Stimulated activated naive CD4-positive, alpha-beta T cell treated with Interleukin-2 at 50 U/mL for 16 hours (primary cell): ENCODE measurements at regions not wholly inside any gene's neighbourhood (a gene's known extent, or its start where the extent isn't known, plus 50 kb on each side); places are given as distances from the start of the nearest gene placed in this dataset.
"Not testable (repeated sequence)": the region's sequence is repeated elsewhere in the genome, so short reads cannot be mapped to it uniquely, and the experiment has no call there.

ENCODE experiments used
- DNase-seq: peaks from one replicate; lab custom pipeline; 2025; lab: John Stamatoyannopoulos, UW

DNA sequence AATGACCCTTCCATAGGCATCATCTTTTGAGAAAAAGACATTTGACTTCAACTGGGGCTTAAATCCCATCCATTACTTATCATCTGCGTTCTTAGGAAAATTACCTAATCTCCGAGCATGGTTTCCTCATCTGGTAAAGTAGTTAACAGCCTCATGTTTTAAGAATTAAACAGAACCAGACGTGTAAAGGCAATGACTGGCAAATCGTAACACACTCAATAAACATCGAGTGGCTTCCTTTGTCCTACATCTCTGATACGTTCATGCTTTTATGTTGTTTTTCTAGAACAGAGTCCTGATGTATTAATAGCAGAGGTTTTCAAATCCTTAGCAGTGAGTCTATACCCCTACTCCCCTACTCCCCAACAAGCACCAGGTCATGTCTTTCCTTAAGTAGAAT is 189.7 kb upstream of the RGS6 start:
- no peak for DNase-seq

DNA sequence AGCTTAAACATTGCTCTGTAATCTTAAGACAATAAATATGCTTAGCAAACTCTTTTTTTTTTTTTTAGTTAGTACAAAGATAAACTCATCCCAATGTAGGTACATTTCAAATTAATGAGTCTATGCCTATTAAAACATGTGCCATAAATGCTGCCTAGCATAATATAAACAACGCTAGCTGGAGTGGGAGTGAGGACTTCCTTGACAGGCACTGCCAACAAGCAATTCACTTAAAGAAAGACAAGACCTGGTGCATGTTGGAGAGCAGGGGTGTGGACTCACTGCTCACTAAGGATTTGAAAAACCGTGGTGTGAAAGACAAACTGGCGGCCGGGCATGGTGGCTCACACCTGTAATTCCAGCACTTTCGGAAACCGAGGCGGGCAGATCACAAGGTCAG is 187.2 kb upstream of the RGS6 start:
- no peak for DNase-seq

DNA sequence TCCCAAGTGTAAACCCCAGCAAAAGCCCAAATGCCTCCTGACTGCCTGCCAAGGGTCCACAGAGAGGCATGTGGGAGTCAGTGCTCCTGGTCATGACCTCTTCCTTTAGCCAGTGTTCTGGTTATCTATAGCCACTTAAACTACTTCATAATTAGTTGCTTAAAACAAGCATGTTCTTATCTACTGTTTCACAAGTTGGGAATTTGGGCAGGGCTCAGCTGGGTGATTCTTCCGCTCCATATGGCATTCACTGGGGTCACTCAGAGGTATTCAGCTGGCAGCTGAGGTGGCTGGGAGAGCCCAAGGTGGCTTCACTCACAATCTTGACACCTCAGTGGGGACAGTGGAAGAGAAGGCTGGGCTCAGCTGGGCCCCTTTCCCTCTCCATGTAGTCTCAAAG is 184.0 kb upstream of the RGS6 start:
- no peak for DNase-seq

DNA sequence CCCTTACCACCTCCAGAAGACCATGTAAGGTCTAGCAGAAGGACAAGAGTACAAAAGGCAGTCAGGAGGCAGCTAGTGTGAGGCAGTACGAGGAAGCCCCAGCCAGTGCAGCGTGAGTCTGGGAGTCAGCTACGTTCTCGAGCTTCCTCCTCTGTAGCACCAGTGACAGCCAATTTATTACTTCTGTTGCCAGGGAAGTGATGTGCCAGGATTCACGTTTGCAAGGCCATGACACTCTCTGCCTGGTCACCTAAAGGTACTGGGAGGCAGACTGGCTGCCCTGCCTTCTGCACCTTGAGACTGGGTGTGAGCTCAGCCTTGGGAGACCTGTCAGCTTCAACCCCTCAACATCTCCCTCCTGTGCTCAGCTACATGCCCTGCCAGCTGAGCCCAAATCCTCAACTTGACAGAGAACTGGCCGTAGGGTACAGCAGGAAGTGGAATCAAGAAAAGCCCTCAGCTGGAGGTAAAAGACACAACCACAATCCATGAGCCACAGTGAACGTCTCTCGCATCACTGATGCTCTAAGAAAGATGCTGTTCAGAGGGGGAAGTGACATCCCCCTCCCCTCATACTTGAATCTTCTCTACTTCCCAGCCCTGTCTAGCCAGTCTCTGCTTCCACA is 182.5 kb upstream of the RGS6 start:
- no peak for DNase-seq

DNA sequence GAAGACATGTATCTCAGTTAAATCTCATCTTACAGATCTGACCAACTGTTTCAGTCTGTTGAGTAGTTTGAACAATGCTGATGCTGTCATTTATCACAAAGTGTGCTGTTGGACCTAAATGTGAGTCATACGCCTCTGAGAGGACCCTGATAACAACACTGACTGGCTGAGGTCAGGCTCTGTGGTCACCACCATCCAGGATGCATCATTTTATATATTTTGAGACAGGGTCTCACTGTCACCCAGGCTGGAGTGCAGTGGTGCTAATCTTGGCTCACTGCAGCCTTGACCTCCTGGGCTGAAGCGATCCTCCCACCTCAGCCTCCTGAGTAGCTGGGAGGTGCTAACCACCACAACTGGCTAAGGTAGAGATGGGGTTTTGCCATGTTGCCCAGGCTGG is 181.0 kb upstream of the RGS6 start:
- no peak for DNase-seq

DNA sequence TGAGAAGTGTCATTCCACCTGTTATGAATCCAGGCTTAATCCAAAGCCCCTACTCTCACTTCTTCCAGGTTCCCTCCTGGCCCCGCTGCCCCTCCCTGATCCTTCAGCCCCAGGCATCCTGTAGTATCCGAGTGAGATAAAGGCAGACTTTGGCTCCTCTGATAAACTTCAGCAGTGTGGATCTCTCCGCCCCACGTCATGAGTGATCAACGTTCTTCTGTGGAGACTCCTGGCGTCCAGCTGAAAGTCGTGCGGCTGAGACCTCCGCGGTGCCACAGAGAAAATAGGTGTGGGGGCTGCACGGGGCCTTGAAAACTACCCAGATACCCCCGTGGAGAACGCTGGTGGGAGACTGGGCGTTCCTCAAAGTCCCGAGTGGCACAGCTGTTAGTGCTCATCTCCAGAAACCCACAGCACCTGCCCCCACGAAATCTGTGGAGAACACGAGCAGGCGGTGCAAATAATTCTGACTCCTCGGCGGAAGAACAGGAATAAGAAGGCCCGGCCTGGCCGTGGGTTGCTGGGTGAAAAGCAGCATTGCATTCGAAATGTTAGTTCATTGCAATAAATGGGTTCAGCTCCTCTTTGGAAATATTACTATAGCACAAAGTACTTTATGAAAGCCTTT is 180.0 kb upstream of the RGS6 start:
- DNase-seq, result no peak

DNA sequence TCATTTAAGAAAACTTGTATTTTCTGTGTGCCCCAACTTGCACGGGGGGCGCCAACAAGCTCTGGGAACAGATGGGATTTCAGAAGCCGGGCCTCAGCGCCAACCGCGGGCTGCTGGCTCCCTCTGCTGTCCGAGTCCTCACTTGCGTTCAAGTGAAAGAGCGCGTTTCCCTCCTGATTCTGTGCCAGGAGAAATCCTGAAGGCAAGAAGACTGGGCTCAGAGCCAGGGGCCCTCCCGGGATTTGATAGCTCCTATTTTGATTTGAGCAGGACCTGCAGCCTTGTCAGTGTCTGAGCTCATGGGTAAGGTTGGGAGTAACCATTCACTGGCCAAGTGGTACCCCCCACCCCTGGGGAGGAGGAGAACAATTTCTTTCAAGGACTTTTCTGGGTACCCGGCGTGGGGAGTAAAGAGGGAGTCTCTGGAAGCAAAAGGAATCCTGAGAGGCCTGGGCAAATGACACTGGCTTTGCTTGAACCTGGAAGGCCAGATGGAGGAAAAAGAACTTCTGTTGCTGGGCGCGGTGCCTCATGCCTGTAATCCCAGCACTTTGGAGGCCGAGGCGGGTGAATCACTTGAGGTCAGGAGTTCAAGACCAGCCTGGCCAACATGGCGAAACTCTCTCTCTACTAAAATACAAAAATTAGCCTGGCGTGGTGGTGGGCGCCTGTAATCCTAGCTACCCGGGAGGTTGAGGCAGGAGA is 179.0 kb upstream of the RGS6 start:
- DNase-seq, result peak; percentile 49

DNA sequence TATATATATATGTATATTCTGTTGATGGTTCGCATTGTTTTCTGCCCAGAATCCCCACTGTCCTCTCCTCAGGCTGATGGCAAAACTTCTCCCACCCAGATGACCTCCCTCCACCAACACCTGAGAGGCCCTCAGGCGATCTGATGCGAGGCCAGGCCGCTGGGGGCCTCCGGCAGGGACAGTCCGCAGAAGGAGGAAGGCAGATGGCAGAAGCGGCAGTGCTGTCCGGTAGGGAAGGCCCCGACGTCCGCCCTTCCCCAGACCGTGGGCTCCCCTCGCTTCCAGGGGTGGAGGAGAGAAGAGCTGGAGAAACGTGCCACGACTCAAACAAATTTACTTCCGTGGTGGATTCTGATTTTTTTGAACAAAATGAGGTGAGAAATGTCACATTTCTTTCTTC is 178.3 kb upstream of the RGS6 start:
- no peak for DNase-seq

DNA sequence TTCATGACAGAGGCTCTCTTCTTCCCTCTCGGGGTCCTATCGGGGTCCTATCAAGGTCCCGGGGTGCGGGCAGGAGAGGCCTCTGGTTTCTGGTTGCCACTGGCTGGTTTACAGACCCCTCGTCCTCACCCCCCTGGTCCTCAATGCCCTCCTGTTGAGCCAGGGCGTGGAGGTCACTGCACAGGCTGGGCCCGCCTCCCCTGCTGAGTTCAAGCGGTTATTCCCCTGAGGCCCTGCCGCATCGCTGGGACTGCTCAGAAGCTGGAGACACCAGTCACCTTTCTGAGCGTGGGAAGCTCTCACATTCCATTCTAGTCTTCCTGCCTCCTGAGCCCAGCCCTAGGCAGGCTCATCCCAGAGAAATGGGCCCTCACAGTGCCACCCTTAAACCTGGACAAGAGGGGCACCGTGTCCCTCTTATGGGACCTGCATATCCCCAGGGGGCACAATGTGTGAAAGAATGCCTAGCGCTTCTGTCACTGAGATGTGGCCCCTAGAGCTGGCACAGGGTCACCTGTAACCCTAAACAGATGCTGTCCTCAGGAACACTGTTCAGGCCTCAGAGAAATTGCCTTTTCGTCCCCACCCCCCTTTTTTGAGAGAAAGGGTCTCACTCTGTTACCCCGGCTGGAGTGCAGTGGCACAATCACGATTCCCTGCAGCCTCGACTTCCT is 177.7 kb upstream of the RGS6 start:
- no peak for DNase-seq

DNA sequence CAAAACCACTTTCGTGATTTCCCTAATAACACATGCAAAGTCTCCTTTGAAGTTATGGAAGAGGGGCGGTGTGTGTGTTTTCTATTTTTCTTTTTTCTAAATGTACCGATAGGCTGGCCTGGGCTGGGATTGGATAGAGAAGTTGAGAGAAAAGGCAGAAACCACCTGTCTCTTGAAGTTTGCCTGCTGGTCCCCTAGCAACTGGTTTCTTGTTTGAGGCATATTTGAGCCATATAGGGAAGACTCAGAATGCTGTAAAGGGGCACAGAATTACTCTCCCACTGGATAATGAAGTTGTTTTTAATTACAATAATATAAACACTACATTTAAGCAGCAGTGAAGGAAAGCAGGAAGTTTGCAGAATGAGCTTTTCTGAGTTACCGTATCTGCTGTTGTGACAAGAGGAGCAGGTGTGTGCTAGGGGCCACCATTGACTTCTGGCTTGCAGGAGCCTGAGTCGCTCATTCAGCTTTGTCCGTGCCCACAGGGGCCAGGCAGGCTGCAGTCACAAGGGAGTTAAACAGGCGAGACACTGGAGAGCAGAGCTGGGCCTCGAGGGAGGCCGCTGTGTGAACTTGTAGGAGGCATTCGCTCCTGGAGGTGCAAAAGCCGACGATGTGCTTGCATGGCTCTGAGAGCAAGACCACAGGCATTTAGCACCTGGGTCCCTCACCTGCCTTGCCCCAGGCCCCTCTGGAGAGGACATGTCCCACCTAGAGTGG is 173.8 kb upstream of the RGS6 start:
- no peak for DNase-seq

DNA sequence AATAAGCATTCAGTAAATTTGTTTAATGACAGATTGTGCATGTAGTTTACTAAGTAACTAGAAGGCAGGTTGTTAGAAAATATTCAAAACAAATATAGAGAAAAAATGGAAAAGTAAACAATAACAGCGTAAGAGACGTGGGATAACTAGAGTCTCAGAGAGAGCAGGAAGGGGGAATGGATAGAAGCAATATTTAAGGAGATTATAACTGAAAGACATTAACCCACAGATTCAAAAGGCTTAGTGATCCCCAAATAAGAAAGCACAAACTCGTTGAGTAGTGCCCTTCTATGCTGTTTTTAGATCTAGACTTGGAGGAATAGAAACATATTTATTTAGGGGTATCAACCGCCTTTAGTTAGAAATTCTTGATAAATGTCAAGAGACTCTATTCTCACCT is 169.7 kb upstream of the RGS6 start:
- no peak for DNase-seq

DNA sequence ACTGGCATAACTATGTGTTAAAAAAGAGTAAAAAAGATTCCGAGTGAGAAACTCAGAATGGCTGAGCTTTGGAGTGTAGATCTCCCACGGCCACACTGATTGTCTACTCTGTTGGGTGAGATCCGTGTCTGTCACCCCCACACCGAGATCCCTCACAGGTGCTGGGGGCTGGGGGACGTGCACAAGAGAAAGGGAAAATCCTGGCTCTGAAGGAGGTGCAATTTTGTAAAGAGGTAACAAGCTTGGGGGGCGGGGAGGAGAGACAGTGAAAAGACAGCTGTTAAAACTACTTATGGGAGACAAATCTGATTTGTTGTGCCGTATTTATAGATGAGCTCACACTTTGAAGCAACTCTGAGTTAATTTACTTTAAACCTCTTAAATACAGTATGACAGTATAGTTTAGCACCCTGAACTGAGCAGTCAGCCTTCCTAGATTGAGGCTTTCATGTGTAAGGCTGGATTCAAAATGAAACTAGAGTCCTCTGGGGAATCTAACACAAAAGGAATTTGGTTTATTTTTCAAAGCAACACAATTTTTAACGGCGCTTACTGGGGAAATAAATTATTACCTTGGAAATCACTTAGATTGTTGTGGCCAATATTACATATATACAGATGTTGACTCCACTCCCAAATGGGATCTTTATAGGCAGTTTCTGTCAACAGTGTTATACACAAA is 167.4 kb upstream of the RGS6 start:
- no peak for DNase-seq

DNA sequence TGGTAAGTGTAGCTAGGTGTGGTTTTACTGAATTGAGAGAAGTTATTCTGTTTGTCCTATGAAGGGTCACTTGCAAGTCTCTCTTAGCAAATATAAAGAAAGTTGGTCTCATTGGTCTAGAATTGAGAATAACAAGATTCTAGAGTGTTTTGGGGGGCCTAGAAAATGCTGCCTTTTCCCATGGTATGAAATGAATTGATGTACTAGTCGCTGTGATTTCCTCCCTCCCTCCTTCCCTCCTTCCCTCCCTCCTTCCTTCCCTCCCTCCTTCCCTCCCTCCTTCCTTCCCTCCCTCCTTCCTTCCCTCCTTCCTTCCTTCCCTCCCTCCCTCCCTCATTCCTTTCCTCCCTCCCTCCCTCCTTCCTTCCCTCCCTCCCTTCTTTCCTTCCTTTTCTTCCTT is 166.7 kb upstream of the RGS6 start:
- no peak for DNase-seq

DNA sequence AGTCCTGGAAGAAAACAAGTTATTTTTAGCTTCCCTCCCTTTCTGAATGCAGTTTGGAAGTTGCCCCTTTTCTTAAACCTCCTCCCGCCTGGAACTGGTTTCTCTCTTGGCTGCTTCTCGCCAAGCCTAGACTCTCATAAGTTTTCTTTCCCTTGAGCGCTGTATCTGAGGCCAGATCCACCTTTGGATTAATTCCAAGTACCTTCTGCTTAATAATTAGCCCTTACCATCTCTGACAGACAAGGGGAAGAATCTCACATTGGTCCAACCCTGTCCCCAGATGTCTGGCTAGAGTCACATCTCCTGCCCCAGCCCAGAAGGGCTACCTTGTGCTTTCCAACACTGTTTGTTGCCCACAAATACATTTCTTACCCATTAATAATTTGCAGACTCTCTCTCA is 161.8 kb upstream of the RGS6 start:
- DNase-seq, result no peak

DNA sequence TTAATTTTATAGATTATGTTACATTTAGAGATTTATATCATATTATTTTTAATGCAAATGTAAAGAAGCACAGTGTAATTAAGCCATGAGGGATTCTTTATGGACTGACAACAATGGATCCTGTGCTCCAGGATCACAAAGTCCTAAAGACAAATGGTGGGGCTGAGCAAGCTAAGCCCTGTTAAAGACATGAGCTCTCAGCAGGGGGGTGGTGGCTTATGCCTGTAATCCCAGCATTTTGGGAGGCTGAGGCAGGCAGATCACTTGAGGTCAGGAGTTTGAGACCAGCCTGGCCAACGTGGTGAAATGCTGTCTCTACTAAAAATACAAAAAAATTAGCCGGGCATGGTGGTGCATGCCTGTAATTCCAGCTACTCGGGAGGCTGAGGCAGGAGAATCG is 160.8 kb upstream of the RGS6 start:
- not testable (repeated sequence) for DNase-seq

DNA sequence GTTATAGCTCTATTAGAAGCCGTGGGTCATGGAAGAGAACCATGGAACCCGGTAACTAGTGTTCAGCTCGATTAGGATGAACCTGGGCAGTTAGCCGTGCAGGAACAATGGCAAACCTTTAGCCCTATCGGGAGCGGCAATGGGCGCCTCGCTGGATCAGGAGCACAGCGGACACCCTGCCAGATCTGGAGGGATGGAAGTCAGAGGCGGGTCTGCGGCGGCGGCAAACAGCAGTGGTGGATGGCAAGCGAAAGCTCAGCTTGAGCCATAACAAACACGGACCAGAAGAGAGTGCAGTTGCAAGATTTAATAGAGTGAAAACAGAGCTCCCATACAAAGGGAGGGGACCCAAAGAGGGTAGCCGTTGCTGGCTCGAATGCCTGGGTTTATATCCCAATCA is 160.2 kb upstream of the RGS6 start:
- not testable (repeated sequence) for DNase-seq

DNA sequence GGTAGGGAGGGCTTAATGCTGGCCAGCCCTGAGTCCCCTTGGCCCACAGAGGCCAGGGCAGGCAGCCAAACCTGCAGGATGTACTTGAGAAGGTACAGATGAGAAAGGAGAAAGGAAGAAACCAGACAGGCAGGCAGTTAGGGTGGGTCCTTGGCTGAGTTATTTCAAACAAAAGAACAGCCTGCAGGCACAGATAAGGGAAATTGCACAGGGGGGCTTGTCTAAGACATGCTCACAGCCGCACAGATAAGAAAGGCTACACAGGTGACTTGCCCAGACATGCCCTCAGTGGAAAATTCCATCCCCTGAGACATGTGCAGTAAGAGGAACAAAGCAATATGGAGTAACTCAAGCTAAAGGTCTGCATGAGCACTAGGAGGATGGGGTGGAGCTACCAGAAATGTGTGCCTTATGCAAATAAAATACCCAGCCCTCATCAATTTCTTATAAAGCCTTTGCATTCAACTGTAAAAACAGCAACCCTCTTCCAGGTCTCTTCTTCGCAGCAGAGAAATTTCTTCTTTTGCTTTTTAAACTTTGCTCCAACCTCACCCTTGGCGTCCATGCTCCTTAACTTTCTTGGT is 158.2 kb upstream of the RGS6 start:
- DNase-seq, result no peak

DNA sequence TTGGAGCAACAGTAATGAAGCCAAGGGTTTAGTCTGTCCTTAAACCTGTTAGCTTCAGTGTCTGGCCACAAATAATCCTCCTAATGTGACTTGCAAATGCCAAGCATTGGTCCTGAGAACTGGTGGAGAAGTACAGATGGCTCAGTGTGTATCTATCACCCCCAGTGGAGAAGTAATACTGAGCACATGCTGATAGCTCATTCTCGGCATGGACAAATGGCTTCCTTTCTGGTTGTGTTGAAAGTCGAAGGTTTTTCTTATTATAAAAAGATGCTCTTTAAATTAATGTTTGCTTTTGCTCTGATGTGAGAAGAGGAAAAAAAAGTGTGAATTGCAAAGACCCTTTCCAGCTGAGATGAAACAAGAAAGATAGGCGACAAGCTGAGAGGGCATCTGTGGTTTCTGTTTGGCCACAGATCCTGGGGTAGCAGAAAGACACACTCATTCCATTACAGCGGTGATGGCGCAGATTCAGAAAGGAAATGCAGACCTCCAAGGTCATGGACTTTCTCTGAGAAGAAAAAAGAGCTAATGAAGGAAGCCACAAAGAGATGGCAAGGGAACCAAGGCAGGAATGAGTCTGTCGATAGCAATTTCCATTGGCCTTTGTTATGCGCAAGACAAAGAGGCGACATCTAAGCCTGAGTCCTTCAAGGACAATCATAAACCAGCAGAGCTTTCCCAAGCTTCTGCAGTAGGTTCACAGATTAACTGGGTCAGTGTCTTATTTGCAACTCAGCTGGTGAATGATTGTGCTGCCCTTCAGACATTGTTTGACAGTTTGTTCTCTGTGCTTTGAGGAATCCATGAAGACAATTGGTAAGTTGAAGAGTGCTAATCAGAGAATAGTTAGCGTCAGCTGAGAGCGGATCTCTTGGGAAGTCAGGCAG is 155.5 kb upstream of the RGS6 start:
- DNase-seq, result no peak

DNA sequence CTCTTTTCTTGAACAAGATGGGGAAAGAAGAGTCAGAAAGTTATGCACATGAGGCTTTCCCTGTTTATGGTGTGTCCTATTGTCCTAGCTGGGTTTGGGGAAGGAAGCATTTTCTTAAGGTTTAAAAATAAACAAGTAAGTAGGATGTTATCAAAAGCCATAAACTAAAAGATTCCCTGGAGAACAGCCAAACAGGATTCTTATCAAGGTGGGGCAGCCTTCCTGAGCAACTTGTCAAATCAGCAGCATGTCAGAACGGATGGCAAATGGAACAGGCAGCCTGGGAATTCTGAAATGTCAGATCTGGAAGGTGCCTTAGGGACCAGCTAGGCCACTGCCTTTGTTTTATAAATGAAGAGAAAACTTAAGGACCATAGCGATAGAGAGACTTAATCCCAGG is 152.2 kb upstream of the RGS6 start:
- DNase-seq, result no peak

DNA sequence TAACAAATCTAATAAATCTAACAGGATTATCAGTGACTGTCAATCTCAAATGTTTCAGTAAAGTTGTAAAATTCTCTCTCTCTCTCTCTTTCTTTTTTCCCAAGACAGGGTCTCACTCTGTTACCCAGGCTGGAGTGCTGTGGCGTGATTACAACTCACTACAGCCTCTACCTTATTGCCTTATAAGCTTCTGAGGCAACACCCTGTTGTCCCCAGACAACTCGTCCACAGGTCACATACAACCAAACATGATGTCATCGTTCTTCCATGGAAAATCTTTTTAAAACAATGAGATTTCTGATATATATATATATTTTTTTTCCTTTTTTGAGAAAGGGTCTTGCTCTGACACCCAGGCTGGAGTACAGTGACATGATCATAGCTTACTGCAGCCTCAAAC is 151.4 kb upstream of the RGS6 start:
- no peak for DNase-seq
